GM12892 (cell line): ENCODE measurements at regions not wholly inside any gene's neighbourhood (a gene's known extent, or its start where the extent isn't known, plus 50 kb on each side); places are given as distances from the start of the nearest gene placed in this dataset.

Experiments
- POLR2A ChIP-seq: IDR thresholded peaks from 2 replicates; pipeline ENCODE4 v1.6.1; 2011; ENCODE audit warnings: low read depth, low read length, control low read depth
- POLR2AphosphoS5 ChIP-seq: IDR thresholded peaks from 2 replicates; pipeline ENCODE4 v1.6.1; 2011; ENCODE audit warnings: low read depth, low read length, control low read depth

GRCh38 chr2:4862031-4862430 is 830.2 kb upstream of the SOX11 start:
- TF ChIP-seq POLR2AphosphoS5 (no peak), POLR2A (no peak)
